ENCODE measurements at regions not wholly inside any gene's neighbourhood (a gene's known extent, or its start where the extent isn't known, plus 50 kb on each side); places are given as distances from the start of the nearest gene placed in this dataset.

DNA sequence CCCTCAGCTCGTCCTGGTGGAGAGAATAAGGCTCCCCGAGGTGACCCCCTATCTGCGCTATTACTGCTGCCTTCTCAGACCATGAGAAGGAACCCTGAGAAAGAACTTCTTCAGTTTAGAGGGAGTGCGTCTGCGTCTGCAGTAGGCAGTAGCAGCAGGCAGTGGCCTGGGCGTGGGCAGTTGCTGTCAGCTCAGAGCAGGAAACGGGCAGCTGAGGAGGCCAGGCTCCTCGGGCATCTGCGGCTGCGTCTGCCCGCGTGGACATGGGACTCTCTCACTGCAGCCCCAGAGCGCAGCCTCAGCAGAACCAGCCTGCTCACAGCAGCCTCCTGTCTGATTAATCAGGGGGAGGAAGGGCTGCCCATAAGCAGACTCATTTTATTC is 49.8 kb upstream of the FCN1 start:
- DNase-seq = no peak

- peak; percentile 27 for DNase-seq
Observed at GRCh38 chr9:134968011-134968822, 50.5 kb upstream of the FCN1 start.

DNA sequence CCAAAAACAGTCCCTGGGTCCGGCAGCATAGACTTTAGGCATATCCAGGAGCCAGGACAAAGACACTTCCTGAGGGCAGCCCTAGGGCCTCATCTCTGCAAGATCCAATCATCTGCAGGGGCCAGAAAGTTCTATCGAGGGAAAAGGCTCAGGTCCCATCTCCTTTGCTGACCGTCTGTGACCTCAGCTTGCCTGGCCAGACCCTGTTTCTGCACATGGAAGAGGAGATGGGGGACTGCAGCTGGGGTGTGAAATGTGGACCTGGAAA is 51.0 kb upstream of the FCN1 start:
- no peak for DNase-seq

GRCh38 chr9:134969156-134970045 is 51.7 kb upstream of the FCN1 start:
- DNase-seq = no peak

GRCh38 chr9:134970198-134970597 is 52.5 kb upstream of the FCN1 start:
- no peak for DNase-seq

DNA sequence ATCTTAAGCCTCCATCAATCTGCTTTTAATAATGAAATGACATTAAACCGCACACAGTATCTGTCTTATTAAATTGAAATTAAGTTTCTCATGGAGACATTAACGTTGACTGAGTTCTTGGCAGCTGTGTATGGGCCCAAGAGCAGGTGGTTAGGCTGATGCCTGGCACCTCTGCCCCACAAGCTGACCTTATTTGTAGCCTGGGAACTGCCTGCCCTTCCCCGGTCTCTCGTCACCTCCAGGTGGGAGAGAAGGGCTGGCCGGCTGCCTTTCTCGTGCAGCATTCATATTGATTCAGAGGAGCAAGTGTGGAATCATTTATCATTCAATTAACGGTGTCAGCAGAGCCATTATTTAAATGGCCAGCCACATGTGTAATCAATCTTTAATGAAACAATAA is 53.0 kb upstream of the FCN1 start:
- DNase-seq = no peak

GRCh38 chr9:134971196-134971595 is 53.5 kb upstream of the FCN1 start:
- DNase-seq = no peak

- DNase-seq = no peak
Observed at GRCh38 chr9:134971696-134972095, 54.0 kb upstream of the FCN1 start.

- DNase-seq = no peak
Observed at GRCh38 chr9:134972140-134972539, 54.4 kb upstream of the FCN1 start.

DNA sequence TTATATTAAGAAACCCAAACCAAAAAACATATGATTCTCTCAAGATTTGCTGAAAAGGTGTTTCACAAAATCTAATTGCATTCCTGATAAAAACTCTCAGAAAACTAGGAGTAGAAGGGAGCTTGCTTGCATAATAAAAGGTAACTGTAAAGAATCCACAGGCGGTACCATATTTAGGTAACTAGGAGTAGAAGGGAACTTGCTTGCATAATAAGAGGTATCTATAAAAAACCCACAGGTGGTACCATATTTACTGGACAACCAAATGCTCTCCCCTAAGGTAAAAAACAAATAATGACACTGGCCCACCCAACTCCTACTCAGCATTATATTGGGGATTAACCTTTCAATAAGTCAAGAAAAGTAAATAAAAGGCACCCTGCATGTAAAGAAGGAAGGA is 57.5 kb upstream of the FCN1 start:
- no peak for DNase-seq

DNA sequence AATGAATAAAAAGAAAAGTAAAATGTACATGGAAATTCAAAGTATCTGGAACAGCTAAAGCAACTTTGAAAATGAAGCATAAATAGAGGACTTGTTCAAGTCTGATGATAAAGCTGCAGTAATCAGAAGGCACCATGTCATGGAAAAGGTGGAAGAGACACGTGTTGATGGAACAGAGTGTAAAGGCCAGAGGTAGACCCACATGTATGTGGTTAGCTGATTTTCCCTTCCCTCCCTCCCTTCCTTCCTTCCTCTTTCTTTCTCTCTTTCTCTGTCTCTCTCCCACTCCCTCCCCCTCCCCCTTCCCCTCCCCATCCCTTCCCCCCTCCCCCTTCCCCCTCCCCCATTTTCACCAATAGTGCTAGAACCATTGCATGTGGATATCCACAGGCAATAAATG is 58.7 kb upstream of the FCN1 start:
- DNase-seq = no peak

DNA sequence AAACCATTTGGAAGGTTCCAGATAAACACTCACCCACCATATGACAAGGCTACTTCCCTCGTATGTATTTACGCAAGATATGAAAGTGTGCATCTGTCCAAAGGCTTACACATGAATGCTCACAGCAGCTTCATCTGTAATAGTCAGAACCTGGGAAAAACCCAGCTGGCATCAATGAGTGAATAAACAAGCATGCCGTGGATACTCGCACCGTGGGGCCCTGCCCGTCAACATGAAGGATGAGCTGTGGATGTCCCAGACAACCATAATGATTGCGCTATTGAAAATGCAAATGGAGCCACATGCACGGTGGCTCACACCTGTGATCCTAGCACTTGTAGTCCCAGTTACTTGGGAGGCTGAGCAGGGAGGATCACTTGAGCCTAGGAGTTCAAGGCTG is 60.6 kb upstream of the FCN1 start:
- DNase-seq = no peak

DNA sequence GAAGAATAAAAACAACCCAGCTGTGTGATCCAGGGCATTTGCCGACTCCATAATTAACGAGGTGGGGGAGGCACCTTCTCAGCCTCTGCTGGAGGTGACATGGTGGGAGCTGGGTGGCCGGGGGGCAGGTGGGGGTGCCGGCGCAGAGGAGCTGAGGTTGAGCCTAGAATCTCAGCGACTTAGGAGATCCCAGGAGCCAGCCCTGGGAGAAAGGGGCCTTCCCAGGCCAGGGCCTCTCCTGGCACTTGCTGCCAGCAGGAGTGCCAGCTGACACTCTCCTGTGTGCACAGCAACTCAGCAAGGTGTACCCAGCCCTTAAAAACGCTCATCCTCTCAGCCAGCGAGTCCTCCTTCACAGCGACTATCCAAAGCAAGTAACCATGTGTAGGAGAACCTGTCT is 62.8 kb upstream of the FCN1 start:
- DNase-seq = no peak

GRCh38 chr9:134980991-134981390 is 63.3 kb upstream of the FCN1 start:
- DNase-seq = no peak

- DNase-seq = no peak
Observed at GRCh38 chr9:134981829-134982228, 64.1 kb upstream of the FCN1 start.

GRCh38 chr9:134982311-134982710 is 64.6 kb upstream of the FCN1 start:
- DNase-seq = no peak

DNA sequence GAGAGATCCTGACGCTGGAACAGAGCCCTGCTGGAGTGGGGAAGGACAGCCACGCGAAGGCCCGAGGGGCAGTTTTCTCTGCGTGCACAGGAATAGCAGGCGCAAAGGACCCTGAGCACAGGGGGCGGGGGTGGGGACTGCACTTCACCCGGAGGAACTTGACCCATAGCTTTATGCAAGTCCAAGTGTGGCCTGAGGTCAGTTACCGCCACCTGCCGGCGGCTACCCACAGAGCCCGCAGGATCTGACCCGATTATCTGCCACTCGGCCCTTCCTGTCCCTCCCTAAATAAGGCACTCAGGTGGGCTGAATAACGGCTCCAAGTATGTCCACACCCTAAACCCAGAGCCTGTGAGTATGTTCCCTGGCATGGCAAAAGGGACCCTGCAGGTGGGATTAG is 65.4 kb upstream of the FCN1 start:
- DNase-seq = no peak

DNA sequence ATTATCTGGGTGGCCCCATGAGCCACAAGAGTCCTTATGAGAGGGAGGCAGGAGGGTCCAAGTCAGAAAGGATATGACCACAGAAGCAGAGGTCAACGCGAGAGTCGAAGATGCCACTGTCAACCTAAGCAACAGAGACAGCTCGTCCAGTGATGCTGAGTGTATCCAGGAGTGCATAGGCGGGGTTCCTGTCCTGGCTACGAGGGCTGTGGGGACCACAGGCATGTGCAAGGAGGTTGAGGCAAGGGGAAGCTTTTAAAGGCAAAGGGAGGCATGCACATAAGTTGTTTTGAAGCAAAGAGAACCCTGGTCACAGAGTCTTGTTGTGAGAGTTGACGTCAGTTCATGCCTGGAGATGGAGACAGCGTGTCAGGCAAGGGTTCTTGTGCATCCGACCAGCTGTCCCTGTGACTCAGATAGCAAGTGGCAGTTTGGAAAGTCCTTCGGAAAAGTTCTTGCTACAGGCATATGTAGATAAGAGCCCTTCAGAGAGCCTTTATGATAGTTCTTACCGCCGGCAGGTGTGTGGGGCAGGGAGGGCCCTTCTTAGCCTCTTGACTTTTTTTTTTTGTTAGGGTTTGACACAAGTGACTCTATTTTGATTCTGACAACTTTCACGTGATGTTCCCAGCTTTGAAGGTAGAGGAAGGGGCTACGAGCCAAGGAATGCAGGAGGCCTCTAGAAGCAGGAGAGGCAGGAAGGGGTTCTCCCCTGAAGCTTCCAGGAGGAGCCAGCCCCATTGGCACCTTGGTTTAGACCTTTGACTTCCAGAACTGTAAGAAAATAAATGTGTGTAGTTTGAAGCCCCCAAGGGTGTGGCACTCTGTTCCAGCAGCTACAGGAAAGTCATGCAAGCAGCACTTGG is 66.0 kb upstream of the FCN1 start:
- DNase-seq = no peak

DNA sequence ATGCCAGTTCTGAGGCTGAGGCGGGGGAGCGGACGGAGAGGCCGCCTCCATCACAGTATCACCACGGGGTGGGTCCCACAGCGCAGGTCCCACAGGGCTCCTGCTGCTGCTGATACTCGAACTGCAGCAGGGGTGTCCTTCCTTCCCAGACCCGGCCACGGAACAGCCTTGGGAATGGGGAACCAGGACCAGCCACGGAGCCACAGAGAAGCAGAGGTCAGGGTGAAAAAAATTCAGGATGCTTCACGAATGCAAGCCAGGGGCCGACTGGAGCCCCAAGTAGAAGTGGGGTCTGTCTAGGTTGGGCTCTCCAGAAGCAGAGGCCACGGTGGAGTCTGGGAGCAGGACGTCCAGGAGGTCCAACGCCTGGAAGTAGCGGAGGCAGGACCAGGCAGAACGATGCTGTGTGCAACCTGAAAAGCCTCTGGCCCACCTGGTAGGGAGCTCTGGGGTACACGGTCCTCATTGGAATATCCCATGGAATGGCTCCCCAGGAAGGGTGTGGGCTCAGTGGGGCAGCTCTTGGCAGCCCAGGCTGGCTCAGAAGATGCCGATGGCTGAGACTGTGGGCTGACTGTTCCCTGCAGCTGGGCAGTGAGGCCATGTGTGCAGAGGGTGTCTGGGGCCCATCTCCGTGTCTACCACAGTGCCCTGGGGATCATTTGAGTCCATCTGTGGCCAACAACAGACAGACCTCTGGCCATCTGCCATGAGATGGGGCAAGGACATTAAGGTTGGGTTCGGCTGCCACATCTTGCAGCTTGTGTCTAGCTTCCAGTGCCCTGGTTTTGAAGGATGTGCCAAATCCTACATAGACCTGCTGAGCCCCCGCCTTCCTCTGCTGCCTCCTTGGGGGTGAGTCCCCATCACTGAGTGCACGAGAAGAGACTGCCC is 66.9 kb upstream of the FCN1 start:
- no peak for DNase-seq

DNA sequence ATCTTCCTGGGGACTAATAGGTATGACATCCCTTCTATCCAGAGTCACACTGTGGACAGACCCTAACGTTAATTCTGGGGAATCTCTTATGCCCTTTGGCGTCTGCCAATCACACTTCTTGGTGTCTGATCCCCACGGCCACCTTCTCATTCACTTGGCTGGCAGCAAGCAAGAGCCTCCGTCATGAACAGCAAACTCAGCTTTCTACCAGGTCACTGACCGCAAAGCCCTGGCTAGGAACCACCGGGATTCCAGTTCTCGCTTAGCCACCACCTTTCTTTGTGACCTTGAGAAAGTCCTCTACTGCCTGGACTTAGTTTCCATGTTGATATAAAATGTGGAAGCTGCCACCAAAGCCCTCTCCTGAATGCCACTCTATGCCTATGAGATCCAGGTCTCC is 67.7 kb upstream of the FCN1 start:
- no peak for DNase-seq

GRCh38 chr9:134986957-134987356 is 69.2 kb upstream of the FCN1 start:
- no peak for DNase-seq

GRCh38 chr9:134987376-134987775 is 69.7 kb upstream of the FCN1 start:
- no peak for DNase-seq
